Rectal smooth muscle tissue (tissue), 1 donor: ENCODE measurements at regions not wholly inside any gene's neighbourhood (a gene's known extent, or its start where the extent isn't known, plus 50 kb on each side); places are given as distances from the start of the nearest gene placed in this dataset.
"Not testable (repeated sequence)": the region's sequence is repeated elsewhere in the genome, so short reads cannot be mapped to it uniquely, and the experiment has no call there.

ENCODE experiments used
- H3K27ac ChIP-seq: one replicate; pipeline ENCODE4 v1.7.0; 2013; ENCODE audit warnings: low read depth, low read length, inconsistent platforms
- H3K27me3 ChIP-seq: one replicate; pipeline ENCODE4 v1.7.0; 2013; ENCODE audit warnings: low read length; ENCODE audit not compliant: control insufficient read depth, insufficient read depth
- H3K36me3 ChIP-seq: one replicate; pipeline ENCODE4 v1.7.0; 2013; ENCODE audit warnings: low read length; ENCODE audit not compliant: control insufficient read depth, insufficient read depth
- H3K4me1 ChIP-seq: one replicate; pipeline ENCODE4 v1.7.0; 2013; ENCODE audit warnings: low read length; ENCODE audit not compliant: control insufficient read depth, insufficient read depth
- H3K4me3 ChIP-seq: one replicate; pipeline ENCODE4 v1.7.0; 2013; ENCODE audit warnings: low read length
- H3K9ac ChIP-seq: one replicate; pipeline ENCODE4 v1.7.0; 2013; ENCODE audit warnings: low read length

DNA sequence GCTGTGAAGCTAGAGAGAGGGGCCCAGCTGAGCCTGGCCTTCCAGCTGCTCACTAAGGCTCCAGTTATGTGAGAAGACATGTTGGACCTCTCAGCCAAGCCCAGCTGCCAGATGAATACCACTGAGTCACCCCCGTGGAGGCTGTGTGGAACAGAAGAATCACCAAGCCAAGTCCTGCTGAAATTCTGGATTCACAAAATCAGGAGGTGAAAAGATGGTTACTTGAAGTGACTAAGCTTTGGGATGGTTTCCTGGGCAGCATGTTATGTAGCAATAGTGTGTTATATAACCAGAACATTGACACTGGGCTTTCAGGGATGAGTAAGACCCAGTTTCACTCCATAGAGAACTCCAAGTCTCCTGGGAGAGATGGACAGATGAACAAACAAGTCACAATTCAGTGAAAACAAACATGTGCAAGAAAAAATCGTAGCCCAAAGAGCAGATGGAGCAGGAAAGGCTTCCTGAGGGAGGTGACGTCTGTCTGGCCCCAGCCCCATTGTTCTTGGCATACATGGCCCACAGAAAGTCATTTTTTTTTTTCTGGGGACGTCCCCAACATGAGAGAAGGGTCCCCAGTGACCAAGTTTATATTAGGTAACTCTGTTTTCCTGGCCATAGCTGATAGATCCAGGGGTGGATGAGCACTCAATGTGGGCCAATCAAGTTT, 64.1 kb upstream of the PDZD8 start:
- Histone ChIP-seq H3K36me3 (no peaks in the 10 kb centered on the region), H3K4me1 (peaks cover 3% of the 10 kb centered on the region), H3K9ac (no peak overlapping the region), H3K27ac (no peak overlapping the region), H3K4me3 (no peak overlapping the region), H3K27me3 (no peaks in the 10 kb centered on the region)

DNA sequence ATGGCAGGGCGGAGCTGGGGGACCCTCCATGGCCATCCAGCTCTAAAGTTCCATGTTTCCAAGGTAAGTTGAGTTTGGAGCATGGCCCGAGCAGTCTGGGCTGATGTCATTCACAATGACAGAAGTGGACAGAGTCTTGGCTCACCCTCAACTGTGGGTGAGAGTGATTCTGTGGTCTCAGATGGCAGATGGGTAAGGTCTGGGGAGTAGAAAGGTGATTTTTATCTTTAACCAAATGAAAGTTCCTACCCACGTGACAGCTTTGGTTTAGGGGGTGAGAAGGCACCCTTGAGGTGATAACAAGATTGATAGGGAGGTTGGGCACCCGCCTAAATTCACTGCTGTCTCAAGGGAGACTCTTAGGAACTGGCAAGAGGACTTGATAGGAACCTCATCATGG, 57.6 kb upstream of the PDZD8 start:
- Histone ChIP-seq H3K27me3 (no peaks in the 10 kb centered on the region), H3K9ac (no peak overlapping the region), H3K27ac (no peak overlapping the region), H3K36me3 (no peaks in the 10 kb centered on the region), H3K4me3 (no peak overlapping the region), H3K4me1 (no peaks in the 10 kb centered on the region)

DNA sequence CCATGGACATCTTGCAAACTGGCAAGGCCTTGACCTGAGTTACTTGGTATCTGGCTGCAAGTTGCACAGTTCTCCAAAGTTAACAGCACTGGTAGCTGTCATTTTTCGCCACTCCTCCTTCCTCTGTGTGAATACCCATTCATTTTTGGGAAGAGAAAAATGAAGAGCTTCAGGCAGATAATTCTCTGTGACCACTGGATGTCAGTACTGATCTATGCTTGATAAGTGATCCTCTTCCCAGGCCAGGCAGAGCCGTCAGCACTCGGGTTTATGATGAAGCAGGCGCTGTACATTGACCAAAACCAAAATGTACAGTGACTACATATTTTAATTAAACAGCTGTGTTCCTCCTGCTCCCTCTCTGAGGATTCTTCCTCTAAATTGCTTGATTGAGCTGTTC, 55.9 kb upstream of the PDZD8 start:
- Histone ChIP-seq H3K9ac (no peak overlapping the region), H3K27me3 (no peaks in the 10 kb centered on the region), H3K27ac (no peak overlapping the region), H3K36me3 (no peaks in the 10 kb centered on the region), H3K4me1 (no peaks in the 10 kb centered on the region), H3K4me3 (no peak overlapping the region)

DNA sequence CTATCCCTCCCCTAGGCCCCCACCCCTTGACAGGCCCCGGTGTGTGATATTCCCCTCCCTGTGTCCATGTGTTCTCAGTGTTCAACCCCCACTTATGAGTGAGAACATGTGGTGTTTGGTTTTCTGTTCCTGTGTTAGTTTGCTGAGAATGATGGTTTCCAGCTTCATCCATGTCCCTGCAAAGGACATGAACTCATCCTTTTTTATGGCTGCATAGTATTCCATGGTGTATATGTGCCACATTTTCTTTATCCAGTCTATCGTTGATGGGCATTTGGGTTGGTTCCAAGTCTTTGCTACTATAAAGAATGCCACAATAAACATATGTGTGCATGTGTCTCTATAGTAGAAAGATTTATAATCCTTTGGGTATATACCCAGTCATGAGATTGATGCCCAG, 55.3 kb upstream of the PDZD8 start:
- not testable (repeated sequence) for H3K36me3 ChIP-seq, H3K9ac ChIP-seq, H3K27me3 ChIP-seq, H3K4me3 ChIP-seq, H3K4me1 ChIP-seq, H3K27ac ChIP-seq

DNA sequence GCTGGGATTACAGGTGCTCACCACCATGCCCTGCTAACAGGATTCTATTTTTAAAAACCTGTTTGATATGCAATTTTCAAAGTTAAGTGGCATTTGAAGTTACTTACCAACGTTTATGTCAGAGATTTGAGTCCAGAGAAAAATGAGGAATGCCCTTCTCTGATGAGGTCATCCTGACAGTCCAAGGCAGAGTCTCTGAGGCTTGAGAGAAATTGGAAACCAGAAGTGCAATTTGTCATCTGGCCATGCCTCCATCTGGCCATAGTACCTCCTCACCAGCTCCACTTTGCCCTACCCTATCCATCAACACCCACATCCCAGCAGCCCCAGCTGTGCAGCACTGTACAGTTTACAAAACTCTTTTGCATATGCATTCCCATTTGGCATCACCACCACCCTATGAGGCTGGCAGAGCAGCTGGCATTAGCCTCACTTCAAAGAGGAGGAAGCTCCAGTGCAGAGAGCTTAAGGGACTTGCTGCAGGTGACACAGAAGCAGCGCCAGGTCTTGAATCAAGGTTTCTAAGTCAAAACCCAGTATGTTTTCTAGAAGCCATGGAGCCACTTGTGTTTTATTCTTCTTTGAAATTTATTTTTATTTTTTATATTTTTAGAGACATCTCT, 54.5 kb upstream of the PDZD8 start:
- Histone ChIP-seq H3K9ac (no peak overlapping the region), H3K4me3 (no peak overlapping the region), H3K27ac (no peak overlapping the region), H3K4me1 (no peaks in the 10 kb centered on the region), H3K36me3 (no peaks in the 10 kb centered on the region), H3K27me3 (no peaks in the 10 kb centered on the region)

DNA sequence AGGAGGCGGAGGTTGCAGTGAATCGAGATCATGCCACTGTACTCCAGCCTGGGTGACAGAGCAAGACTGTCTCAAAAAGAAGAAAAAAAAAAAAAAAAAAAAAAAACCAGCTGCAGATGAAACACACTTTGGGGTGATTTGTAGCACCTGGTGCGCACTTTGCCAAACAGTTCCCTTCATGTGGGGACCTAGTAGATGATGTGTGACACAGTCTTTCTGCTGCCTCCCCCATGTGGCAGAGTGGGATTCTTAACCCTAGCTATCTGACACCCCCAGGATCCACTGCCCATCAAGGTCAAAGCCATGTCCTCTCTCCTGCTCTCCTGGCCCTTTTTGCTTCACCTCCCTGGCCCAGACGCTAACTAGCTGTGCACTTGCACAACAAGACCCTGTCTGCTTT, 52.1 kb upstream of the PDZD8 start:
- Histone ChIP-seq H3K27me3 (no peaks in the 10 kb centered on the region), H3K27ac (no peak overlapping the region), H3K36me3 (no peaks in the 10 kb centered on the region), H3K4me1 (no peaks in the 10 kb centered on the region), H3K9ac (no peak overlapping the region), H3K4me3 (no peak overlapping the region)

DNA sequence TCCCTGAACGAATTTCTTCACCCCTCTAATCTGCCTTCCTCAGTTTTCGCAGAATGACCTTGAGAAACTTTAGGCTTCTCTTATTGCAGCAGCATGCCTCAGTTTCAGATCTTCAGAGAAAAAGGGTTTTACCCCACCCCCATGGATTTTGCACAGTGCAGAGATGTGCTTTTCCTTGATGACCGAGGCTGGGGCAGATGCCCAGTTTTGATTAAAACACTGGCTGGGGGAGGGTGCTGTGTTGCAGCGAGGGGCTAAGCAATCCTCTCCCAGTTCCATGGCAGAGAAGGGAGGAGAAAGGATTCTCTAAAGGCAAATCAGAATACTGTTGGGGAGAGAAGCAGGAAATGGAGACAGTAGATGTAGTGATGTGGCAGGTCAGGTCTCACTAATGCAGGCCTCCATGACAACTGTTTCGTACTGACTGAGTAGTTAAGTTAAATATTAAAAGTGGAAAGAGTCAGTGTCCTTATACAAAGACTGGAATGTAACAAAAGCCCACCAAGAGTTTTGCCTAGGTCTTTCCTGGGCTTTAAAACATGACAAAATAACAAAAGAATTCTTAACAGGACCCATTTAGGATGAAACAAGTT, 50.8 kb upstream of the PDZD8 start:
- Histone ChIP-seq H3K36me3 (no peaks in the 10 kb centered on the region), H3K27me3 (no peaks in the 10 kb centered on the region), H3K27ac (no peak overlapping the region), H3K4me3 (no peak overlapping the region), H3K4me1 (no peaks in the 10 kb centered on the region), H3K9ac (no peak overlapping the region)

DNA sequence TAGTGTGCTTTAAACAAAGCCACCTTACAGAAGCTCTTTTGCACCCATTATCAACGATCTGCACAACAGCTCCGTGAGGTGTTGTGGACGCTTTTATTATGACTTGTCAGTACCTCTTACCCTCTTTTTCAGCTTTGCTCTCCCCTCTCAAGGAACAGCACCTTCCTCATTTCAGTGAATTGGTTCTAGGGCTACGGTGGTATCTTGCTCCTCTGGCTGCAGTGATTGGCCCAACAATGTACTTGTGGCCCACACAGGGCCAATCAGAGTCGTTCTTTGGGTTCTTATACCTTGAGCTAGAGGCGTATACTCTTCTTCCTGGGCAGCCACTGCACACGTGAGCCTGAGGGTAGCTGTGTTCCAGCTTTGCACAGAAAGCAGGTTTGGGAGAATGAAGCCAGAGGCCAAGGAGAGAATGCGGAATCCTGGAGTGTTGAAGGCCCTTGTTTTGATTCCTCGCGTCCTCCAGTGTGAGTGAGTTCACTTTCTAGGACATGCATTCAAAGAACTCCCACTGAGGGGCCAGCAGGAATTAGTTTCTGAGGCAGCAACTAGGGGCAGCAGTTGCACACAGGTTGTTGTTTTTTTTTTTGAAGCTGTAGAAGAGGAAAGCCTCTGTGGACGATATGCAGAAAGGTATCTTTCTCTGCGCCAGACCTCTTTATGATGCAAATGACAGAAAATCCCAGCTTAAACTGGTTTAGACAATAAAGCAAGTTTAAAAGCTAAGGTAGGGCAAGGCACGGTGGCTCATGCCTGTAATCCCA, 49.8 kb upstream of the PDZD8 start:
- Histone ChIP-seq H3K4me1 (no peaks in the 10 kb centered on the region), H3K4me3 (no peak overlapping the region), H3K9ac (no peak overlapping the region), H3K27me3 (no peaks in the 10 kb centered on the region), H3K36me3 (no peaks in the 10 kb centered on the region), H3K27ac (no peak overlapping the region)
